T-cell (primary cell): ENCODE measurements at regions not wholly inside any gene's neighbourhood (a gene's known extent, or its start where the extent isn't known, plus 50 kb on each side); places are given as distances from the start of the nearest gene placed in this dataset.
"Not testable (repeated sequence)": the region's sequence is repeated elsewhere in the genome, so short reads cannot be mapped to it uniquely, and the experiment has no call there.

Experiments used
- ATAC-seq, 4 experiments: fragments of 200-7000 bp in 3 of 4; fragments of 150-1000 bp in 1 of 4; cut with Tn5 transposase; replicated peaks in 1 of 4; 1 replicate in 3 of 4; 2 replicates in 1 of 4; pipeline ENCODE4 v1.10.0; 2021; ENCODE audit warnings: moderate library complexity in 3 of 4, mild to moderate bottlenecking in 2 of 4, moderate number of reproducible peaks in 1 of 4
- CTCF ChIA-PET, 2 donors: fragments of 300-600 bp; sonication (Branson Sonifier 250); formaldehyde crosslinking; loops; one replicate each; lab custom pipeline; 2022; ENCODE audit warnings: antibody characterized with exemption in 2 of 2; lab: Charles Lee
- POLR2A ChIA-PET, 2 donors: fragments of 300-600 bp; sonication (Branson Sonifier 250); formaldehyde crosslinking; loops; one replicate each; lab custom pipeline; 2022; ENCODE audit warnings: antibody characterized with exemption in 2 of 2; lab: Charles Lee
- DNase-seq, 35 experiments: peaks; one replicate each; pipeline versions ENCODE4 v3.0.0 to v3.0.0-alpha.2; 2013 to 2023
- H3K27ac ChIP-seq: one replicate; pipeline ENCODE4 v1.5.1; 2013; ENCODE audit warnings: low read length
- H3K27me3 ChIP-seq, 2 experiments: replicated peaks in 1 of 2; 1 replicate in 1 of 2; 2 replicates in 1 of 2; pipeline versions ENCODE4 v1.6.1 to v1.7.0; 2013; ENCODE audit warnings: low read length in 1 of 2, mixed read lengths in 1 of 2; ENCODE audit not compliant: control insufficient read depth in 2 of 2, insufficient read depth in 2 of 2; ENCODE audit errors: extremely low read depth in 1 of 2
- H3K36me3 ChIP-seq, 2 donors: 1 replicate in 1 of 2; 2 replicates in 1 of 2; pipeline versions ENCODE4 v1.6.1 to v1.7.0; 2013; ENCODE audit warnings: low read length in 1 of 2; ENCODE audit not compliant: control insufficient read depth in 2 of 2, insufficient read depth in 1 of 2; ENCODE audit errors: extremely low read depth in 1 of 2
- H3K4me1 ChIP-seq, 2 experiments: 1 replicate in 1 of 2; 2 replicates in 1 of 2; pipeline versions ENCODE4 v1.6.1 to v1.7.0; 2013; ENCODE audit warnings: low read length in 2 of 2, mixed read lengths in 1 of 2; ENCODE audit not compliant: insufficient read depth in 2 of 2, control insufficient read depth in 1 of 2; ENCODE audit errors: extremely low read depth in 1 of 2
- H3K4me3 ChIP-seq, 2 donors: 1 replicate in 1 of 2; 2 replicates in 1 of 2; pipeline versions ENCODE4 v1.5.1 to v1.7.0; 2013; ENCODE audit warnings: mild to moderate bottlenecking in 2 of 2, low read length in 1 of 2, moderate library complexity in 1 of 2; ENCODE audit not compliant: control insufficient read depth in 1 of 2; ENCODE audit errors: extremely low read depth in 1 of 2
- H3K9me3 ChIP-seq: 2 replicates; pipeline ENCODE4 v1.7.0; 2013
- H3K27ac Mint-ChIP-seq, 2 donors: one replicate each; pipeline ENCODE4 v1.8.0; 2020 to 2021; ENCODE audit warnings: mild to moderate bottlenecking in 2 of 2, mixed read lengths in 2 of 2
- H3K27me3 Mint-ChIP-seq, 2 donors: one replicate each; pipeline ENCODE4 v1.8.0; 2021 to 2022; ENCODE audit warnings: mixed read lengths in 2 of 2
- H3K36me3 Mint-ChIP-seq: one replicate; pipeline ENCODE4 v1.8.0; 2021; ENCODE audit warnings: mixed read lengths
- H3K4me1 Mint-ChIP-seq, 3 donors: one replicate each; pipeline ENCODE4 v1.8.0; 2020 to 2022; ENCODE audit warnings: mixed read lengths in 3 of 3, mild to moderate bottlenecking in 1 of 3
- H3K4me3 Mint-ChIP-seq, 3 donors: one replicate each; pipeline ENCODE4 v1.8.0; 2020 to 2022; ENCODE audit warnings: mild to moderate bottlenecking in 3 of 3, mixed read lengths in 3 of 3, moderate library complexity in 3 of 3
- H3K9me3 Mint-ChIP-seq, 3 donors: one replicate each; pipeline ENCODE4 v1.8.0; 2020 to 2022; ENCODE audit warnings: mixed read lengths in 3 of 3
- WGBS: methylation state at CpG from one replicate; pipeline ENCODE4 v1.1.5; 2013; ENCODE audit warnings: missing lambda C conversion rate; ENCODE audit not compliant: insufficient coverage; 5-methylcytosine and 5-hydroxymethylcytosine counted together

DNA sequence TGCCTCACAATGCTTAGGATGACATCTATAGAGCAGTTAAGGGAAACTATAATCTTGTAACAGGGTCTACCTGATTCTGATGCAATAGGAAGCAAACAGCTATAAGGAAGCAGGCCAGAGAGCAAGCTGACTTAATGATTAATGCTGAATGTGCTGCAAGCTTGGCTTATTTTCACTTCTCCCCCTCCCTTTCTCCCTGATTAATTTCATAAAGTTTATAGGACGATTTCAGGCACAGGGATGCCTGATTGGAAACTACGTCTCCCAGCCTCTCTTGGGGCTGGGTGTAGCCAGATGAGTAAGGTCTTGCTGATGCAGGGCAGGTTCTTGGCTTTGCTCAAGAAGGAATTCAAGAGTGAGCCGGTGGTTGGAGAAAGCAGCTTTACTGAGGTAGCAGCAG, 82.8 kb upstream of the MRI1 start:
- no peak for ATAC-seq
- Mint-ChIP-seq H3K27me3 (peaks cover 16 to 24% of the 10 kb centered on the region in 2 donors), H3K27ac (no peak overlapping the region)

DNA sequence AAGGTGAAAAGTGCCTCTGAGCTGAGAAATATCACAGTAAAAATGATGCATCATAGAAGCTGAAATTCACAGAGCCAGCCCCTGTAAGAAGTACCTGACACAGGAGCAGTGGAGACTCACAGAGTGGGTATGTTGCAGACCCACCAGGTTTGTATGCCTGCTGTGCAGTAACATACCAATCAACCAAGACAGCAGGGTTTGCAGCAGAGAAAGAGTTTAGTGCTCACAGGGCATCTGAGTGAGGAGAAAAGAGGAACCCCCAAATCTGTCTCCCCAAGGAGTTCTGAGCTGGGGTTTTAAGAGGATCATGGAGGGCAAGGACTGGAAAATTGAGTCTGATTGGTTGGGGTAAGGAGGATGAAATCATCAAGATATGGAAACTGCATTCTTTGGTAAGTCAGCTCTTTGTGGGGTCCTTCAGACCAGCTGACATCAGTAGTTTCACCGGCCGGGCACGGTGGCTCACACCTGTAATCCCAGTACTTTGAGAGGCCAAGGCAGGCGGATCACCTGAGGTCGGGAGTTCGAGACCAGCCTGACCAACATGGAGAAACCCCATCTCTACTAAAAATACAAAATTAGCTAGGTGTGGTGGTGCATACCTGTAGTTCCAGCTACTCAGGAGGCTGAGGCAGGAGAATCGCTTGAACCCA, 83.5 kb upstream of the MRI1 start:
- WGBS: no CpG with 5 or more reads among the region's 7 CpGs
- CTCF ChIA-PET, H3K27ac ChIP-seq, H3K4me1 ChIP-seq, H3K27ac Mint-ChIP-seq, H3K36me3 ChIP-seq, H3K4me3 ChIP-seq, H3K36me3 Mint-ChIP-seq, POLR2A ChIA-PET, H3K4me3 Mint-ChIP-seq, ATAC-seq, DNase-seq, H3K9me3 ChIP-seq, H3K4me1 Mint-ChIP-seq: not testable (repeated sequence)
- peaks cover 0 to 30% of the 10 kb centered on the region in 2 experiments for H3K27me3 ChIP-seq
- peaks cover 9 to 20% (median 20%) of the 10 kb centered on the region in 3 donors for H3K9me3 Mint-ChIP-seq
- H3K27me3 Mint-ChIP-seq: peaks cover 17 to 24% of the 10 kb centered on the region in 2 donors

More for the DNA sequence above, 82.8 kb upstream of the MRI1 start:
- ChIA-PET POLR2A (no interaction called here), CTCF (no interaction called here)
- H3K27me3 ChIP-seq: peaks cover 0 to 30% of the 10 kb centered on the region in 2 experiments
- H3K4me1 ChIP-seq: no peaks in the 10 kb centered on the region
- no peak overlapping the region for H3K27ac ChIP-seq
- H3K4me3 ChIP-seq: no peak overlapping the region
- DNase-seq: no peak
- Mint-ChIP-seq H3K36me3 (peaks cover 4% of the 10 kb centered on the region), H3K4me3 (no peak overlapping the region), H3K4me1 (peaks cover 0 to 3% (median 3%) of the 10 kb centered on the region in 3 donors), H3K9me3 (peaks cover 9 to 20% (median 20%) of the 10 kb centered on the region in 3 donors)
- WGBS: 80% methylated on average over 1 of the region's 3 CpGs
- no peaks in the 10 kb centered on the region for H3K36me3 ChIP-seq
- no peaks in the 10 kb centered on the region for H3K9me3 ChIP-seq

DNA sequence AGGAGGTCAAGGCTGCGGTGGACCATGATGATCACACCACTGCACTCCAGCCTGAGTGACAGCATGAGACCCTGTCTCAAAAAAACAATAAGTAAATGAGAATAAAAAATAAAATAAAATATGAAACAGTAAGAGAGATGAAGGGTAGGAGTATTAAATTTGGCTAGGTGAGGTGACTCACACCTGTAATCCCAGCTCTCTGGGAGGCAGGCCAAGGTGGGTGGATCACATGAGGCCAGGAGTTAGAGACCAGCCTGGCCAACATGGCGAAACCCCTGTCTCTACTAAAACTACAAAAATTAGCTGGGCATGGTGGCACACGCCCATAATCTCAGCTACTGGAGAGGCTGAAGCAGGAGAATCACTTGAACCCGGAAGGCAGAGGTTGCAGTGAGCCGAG, 87.4 kb upstream of the MRI1 start:
- H3K36me3 ChIP-seq, H3K4me3 ChIP-seq, POLR2A ChIA-PET, H3K4me1 ChIP-seq, CTCF ChIA-PET, H3K9me3 ChIP-seq, H3K36me3 Mint-ChIP-seq, H3K27ac Mint-ChIP-seq, H3K4me1 Mint-ChIP-seq, H3K27ac ChIP-seq, ATAC-seq, DNase-seq, H3K4me3 Mint-ChIP-seq: not testable (repeated sequence)
- peaks cover 13 to 25% (median 20%) of the 10 kb centered on the region in 3 donors for H3K9me3 Mint-ChIP-seq
- H3K27me3 Mint-ChIP-seq: peaks cover 14 to 15% of the 10 kb centered on the region in 2 donors
- peaks cover 0 to 19% of the 10 kb centered on the region in 2 experiments for H3K27me3 ChIP-seq
- 92% methylated on average over 2 of the region's 5 CpGs for WGBS

DNA sequence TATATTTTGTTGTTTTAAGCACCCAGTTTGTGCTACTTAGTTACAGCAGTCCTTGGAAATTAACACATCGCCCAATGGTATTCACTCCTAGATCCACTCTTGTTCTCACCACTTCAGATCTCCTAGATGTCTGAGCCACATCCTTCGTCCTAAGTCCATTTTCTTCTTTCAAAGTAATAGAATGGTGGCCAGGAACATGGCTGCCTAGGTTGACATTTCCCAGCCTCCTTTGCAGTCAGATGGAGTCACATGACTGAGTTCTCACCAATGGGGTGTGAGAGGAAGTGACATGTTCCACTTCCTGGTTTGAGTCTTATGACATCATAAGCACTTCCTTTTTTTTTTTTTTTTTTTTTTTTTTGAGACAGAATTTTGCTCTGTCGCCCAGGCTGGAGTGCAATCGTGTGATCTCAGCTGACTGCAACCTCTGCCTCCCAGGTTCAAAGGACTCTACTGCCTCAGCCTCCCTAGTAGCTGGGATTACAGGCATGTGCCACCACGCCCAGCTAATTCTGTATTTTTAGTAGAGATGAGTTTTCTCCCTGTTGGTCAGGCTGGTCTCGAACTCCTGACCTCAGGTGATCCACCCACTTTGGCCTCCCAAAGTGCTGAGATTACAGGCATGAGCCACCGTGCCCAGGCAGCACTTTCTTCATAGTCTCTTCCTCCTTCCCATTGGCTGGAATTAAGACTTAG, 91.7 kb upstream of the MRI1 start:
- WGBS: no CpG with 5 or more reads among the region's 7 CpGs
- CTCF ChIA-PET: not testable (repeated sequence)

DNA sequence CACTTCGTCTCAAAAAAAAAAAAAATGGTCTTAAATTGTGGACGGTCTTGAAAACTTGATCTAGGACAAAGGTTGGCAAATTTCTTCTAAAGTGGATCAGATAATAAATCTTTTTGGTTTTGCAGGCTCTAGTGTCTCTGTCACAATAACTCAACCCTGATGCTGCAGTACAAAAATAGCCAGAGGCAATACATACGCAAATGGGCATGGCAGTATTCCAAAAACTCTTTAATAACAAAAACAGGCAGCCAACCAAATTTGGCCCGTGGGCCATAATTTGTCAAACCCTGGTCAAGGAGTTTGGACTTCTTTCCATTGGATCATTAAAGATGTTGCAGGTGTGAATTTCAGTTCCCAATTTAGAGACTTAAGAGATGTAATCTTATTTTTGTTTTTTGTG, 93.5 kb upstream of the MRI1 start:
- POLR2A ChIA-PET: no interaction called here
- 92% methylated on average over 2 of the region's 4 CpGs for WGBS
- CTCF ChIA-PET: no interaction called here

More for the DNA sequence above, 91.7 kb upstream of the MRI1 start:
- H3K4me1 ChIP-seq, H3K4me3 ChIP-seq, H3K36me3 Mint-ChIP-seq, H3K27ac ChIP-seq, H3K4me3 Mint-ChIP-seq, H3K9me3 ChIP-seq, H3K27ac Mint-ChIP-seq, H3K4me1 Mint-ChIP-seq, POLR2A ChIA-PET, H3K36me3 ChIP-seq, H3K9me3 Mint-ChIP-seq: not testable (repeated sequence)
- peak in 24 of 35 experiments; percentile 1 to 47 (median 11) for DNase-seq
- peaks cover 0 to 15% of the 10 kb centered on the region in 2 experiments for H3K27me3 ChIP-seq
- peaks cover 4 to 11% of the 10 kb centered on the region in 2 donors for H3K27me3 Mint-ChIP-seq
- ATAC-seq: peak in 1 of 4 experiments; percentile 65

DNA sequence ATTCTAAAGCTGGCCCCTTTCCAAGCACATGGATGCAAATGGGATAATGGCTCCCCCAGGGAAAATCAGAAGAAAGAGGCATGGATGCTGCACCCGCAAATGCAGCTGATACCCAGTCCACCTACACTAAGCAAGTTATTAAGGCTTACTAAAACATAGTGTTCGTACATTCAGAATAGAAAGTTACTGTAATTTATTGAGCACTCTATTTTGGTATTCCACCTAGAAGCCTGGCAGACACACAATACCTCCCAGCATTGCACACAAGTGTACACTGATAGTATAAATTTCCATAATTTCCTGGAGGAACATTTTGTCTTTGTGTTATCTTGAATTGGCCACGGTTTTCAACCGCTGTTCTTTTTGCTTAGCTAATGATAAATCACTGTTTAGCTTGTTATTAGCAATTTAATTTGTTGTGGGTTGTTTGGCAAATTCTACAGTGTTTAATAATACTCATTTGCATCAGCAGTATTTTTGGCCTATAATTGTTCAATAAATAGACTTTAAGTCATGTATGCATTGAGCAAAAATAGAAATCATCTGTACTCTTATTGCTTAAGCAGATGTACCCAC, 94.5 kb upstream of the MRI1 start:
- DNase-seq (no peak), ATAC-seq (no peak)
- no peaks in the 10 kb centered on the region for H3K36me3 ChIP-seq
- Mint-ChIP-seq H3K27ac (no peak overlapping the region), H3K27me3 (peaks cover 0 to 4% of the 10 kb centered on the region in 2 donors), H3K36me3 (no peaks in the 10 kb centered on the region), H3K4me3 (no peak overlapping the region), H3K9me3 (peaks cover 0 to 5% (median 3%) of the 10 kb centered on the region in 3 donors), H3K4me1 (no peaks in the 10 kb centered on the region)
- no peaks in the 10 kb centered on the region for H3K9me3 ChIP-seq
- no peak overlapping the region for H3K4me3 ChIP-seq
- POLR2A ChIA-PET: no interaction called here
- peaks cover 0 to 9% of the 10 kb centered on the region in 2 experiments for H3K27me3 ChIP-seq
- H3K4me1 ChIP-seq: no peaks in the 10 kb centered on the region
- CTCF ChIA-PET: no interaction called here
- no peak overlapping the region for H3K27ac ChIP-seq
- WGBS: no CpG with 5 or more reads among the region's 4 CpGs

More for the DNA sequence above, 93.5 kb upstream of the MRI1 start:
- no peak overlapping the region for H3K27ac Mint-ChIP-seq
- H3K36me3 Mint-ChIP-seq: no peaks in the 10 kb centered on the region
- no peak overlapping the region for H3K4me3 ChIP-seq
- H3K9me3 Mint-ChIP-seq: peaks cover 0 to 5% (median 3%) of the 10 kb centered on the region in 3 donors
- no peak for DNase-seq
- H3K4me1 Mint-ChIP-seq: no peaks in the 10 kb centered on the region
- H3K27ac ChIP-seq: no peak overlapping the region
- peaks cover 0 to 12% of the 10 kb centered on the region in 2 experiments for H3K27me3 ChIP-seq
- no peak for ATAC-seq
- H3K9me3 ChIP-seq: no peaks in the 10 kb centered on the region
- H3K4me1 ChIP-seq: no peaks in the 10 kb centered on the region
- no peak overlapping the region for H3K4me3 Mint-ChIP-seq
- peaks cover 0 to 6% of the 10 kb centered on the region in 2 donors for H3K27me3 Mint-ChIP-seq
- H3K36me3 ChIP-seq: no peaks in the 10 kb centered on the region
